GM19468 (cell line): ENCODE measurements at regions not wholly inside any gene's neighbourhood (a gene's known extent, or its start where the extent isn't known, plus 50 kb on each side); places are given as distances from the start of the nearest gene placed in this dataset.
A peak's percentile ranks its signal among the peaks of the same experiment; 100 is the strongest.

ENCODE experiments used
- ATAC-seq: cut with Tn5 transposase; IDR thresholded peaks from one replicate; pipeline ENCODE4 v1.9.1; 2021; ENCODE audit warnings: mild to moderate bottlenecking, moderate library complexity, moderate number of reproducible peaks; ENCODE audit not compliant: unreplicated experiment; ENCODE audit errors: extremely low read depth

DNA sequence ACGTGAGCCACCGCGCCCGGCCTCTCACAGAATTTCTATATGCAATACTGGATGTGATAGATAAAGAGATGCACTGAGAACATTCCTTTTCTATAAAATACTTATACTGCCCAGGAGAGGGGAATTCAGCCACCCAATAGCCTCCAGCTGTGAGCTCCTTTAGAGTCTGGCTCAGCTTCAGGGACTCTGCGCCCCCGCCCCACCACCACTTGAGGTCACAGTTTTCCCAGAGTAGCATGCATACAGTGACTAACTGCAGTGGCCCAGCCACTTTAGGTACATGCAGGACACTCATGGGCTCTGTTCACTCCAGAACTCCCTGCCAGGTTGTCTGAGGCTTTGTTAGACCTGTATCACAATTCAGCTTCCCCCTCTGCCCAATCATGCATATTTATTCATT, 144.4 kb upstream of the TET2 start:
- ATAC-seq = no peak

DNA sequence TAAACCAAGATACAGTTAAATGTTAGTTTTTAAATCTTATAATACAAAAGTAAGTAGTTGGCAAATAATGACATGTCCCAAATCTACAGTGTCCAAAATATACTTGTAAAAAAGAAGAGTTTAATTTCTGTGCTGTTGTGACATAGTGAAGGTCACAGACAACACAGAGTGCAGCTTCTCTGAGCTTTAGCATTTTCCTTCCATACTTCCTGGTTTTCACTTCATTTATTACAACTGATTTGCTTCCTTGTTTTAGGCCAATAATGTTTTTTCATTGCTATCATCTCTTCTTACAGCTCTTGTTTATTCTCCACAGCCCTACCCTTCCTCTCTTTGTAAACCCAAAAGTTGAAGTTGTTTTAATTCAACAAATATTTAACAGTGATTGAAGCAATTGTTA, 132.4 kb upstream of the TET2 start:
- ATAC-seq = no peak

DNA sequence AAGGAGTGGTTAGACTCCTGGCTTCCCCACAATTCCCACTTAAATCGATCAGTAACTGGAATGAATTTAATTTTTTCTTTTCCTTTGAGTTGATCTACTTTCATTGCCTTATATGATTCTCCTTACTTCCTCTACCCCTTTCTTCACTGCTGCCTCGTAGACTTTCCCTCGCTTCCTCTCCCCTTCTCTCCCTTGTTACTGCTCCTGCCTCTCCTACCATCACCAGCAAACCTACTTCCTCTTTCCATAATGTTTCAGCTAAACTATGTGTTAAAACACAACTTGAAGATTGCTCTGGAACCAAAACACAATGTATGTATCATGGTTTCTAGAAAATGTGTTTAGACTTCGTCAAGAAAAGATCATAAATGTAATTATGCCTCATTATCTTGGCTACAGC, 132.0 kb upstream of the TET2 start:
- no peak for ATAC-seq

- no peak for ATAC-seq
Measured at GRCh38 chr4:105015750-105016149, 130.9 kb upstream of the TET2 start.

DNA sequence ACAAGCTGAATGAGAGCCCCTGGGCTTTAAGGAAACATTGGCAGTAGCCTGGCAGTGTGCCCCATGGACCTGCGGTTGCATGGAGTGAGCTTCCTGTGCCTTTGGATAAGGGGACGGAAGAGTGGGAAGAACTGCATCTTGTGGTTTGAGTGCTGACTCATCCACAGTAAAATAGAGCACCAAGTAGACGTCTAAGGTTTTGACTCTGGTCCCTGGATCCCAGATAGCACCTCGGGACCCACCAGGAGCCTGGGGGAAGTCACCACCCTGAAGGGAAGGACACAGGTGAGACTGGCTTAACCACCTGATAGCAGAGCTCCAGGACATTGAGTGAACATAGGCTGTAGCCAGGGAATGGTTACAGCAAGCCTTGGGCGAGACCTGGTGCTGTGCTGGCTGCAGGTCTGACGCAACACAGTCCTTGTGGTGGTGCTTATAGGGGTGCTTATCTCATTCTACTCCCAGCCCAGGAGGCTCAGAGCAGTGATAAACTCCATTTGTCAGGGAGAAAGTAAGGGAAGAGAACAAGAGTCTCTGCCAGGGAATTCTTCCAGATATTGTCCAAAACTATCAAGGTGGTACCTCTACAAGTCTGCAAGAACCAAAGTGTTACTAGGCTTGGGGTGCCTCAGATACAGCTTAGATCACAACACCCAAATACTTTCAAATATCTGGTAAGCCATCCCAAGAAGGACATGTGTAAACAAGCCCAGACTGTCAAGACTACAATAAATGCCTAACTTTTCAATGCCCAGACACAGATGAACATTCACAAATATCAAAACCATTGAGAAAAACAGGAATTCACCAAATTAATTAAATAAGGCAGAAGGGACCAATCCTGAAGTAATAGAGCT, 123.6 kb upstream of the TET2 start:
- ATAC-seq = no peak

- ATAC-seq = no peak
Measured at GRCh38 chr4:105023668-105024055, 123.0 kb upstream of the TET2 start.

DNA sequence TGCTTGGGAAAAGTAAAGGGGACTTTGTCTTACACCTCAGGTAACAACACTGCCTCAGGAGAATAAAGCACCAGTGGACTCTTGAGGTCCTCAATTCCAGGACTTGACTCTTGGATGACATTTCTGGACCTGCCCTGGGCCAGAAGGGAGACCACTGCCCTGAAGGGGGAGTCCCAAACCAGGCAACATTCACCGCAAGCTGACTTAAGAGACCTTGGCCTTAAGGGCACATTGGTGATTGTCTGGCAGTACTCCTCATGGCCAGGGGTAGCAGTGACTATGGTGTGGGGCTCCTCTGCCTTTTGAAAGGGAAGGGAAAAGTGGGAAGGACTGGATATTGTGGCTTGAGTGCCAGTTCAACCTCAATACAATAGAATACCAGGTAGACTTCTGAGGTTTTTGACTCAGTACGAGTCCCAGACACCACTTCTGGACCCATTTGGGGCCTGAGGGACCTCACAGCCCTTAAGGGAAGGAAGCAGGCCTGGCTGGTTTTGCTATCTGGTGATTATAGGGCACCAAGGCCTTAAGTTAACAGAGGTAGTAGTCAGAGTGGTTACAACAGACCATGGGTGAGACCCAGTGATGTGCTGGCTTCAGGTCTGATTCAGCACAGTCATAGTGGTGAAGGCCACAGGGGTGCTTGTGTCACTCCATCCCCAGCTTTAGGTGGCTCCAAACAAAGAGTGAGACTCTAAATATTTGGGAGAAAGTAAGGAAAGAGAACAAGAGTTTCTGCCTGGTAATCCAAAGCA, 121.2 kb upstream of the TET2 start:
- no peak for ATAC-seq

DNA sequence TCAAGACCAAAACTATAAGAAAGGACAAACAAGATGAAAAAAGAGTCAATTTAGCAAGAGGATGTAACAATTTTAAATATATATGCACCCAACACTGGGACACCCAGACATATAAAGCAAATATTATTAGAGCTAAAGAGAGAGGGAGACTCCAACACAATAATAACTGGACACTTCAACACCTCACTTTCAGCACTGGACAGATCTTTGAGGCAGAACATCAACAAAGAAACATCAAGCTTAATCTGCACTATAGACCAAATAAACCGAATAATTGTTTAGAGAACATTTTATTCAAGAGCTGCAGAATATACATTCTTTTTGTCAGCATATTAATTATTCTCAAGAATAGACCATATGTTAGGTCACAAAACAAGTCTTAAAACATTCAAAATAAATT, 109.7 kb upstream of the TET2 start:
- ATAC-seq = no peak

GRCh38 chr4:105042451-105042850, 104.2 kb upstream of the TET2 start:
- no peak for ATAC-seq

DNA sequence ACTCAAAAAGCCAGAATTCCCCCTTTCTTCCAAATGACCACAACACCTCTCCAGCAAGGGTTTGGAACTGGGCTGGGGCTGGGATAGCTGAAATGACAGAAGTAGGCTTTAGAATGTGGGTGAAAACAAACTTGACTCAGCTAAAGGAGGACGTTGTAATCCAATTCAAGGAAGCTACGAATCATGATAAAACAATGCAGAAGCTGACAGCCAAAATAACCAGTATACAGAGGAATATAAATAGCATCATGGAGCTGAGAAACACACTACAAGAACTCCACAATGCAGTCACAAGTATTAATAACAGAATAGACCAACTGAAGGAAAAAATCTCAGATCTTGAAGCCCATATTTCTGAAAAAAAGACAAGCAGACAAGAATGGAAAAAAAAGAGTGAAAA, 95.8 kb upstream of the TET2 start:
- ATAC-seq = no peak

- no peak for ATAC-seq
Measured at GRCh38 chr4:105057370-105058105, 89.1 kb upstream of the TET2 start.

- ATAC-seq = no peak
Measured at GRCh38 chr4:105058177-105058812, 88.4 kb upstream of the TET2 start.

- ATAC-seq = no peak
Measured at GRCh38 chr4:105059337-105059736, 87.3 kb upstream of the TET2 start.

- ATAC-seq = peak; percentile 97
Measured at GRCh38 chr4:105060628-105061027, 86.0 kb upstream of the TET2 start.

DNA sequence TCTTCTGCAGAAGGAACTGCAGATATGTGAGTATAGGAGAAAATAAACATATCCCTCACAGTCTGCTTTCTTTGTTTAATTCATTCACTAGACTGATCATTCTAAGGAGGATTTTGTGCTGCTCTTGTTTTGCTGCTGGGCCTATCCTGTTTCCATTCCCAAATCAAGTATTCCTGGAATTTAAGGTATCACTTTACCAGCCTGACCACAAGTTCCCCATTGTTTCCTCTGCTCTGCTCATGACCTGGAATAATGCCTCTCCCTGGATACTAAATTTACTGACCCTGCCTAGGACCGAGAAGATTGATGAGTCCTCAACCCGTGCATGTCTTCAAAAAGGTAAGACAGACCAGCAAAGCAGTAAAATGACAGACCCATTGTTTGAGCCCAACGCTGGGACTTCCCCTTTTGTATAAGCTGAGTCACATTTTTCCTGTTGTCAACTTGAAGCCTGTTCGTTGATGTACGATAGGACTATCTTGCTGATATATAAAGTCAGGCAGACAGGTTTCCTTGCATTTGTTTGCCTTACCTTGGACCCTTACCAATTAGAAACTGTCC, 85.5 kb upstream of the TET2 start:
- ATAC-seq = no peak

GRCh38 chr4:105061731-105062130, 84.9 kb upstream of the TET2 start:
- no peak for ATAC-seq

- ATAC-seq = no peak
Measured at GRCh38 chr4:105066401-105066800, 80.3 kb upstream of the TET2 start.

GRCh38 chr4:105067431-105067830, 79.2 kb upstream of the TET2 start:
- no peak for ATAC-seq

DNA sequence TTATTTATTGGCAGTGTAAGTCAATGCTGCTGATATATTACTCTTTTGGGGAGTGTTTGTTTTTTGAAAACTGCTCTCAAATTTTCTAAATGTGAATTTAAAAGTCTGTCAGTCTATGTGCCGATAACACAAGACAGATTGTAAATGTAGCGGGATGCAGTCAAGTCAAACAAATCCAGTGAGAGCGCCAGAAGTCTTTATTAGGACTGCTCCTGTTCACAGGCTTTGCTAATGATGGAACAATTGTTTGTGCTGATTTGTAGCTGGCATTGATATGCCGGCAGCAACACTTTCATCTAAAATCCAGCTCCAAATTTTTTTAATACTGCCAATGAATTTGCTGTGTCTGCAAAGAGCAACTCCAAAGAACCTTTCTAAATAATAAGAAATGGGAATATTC, 78.7 kb upstream of the TET2 start:
- no peak for ATAC-seq

DNA sequence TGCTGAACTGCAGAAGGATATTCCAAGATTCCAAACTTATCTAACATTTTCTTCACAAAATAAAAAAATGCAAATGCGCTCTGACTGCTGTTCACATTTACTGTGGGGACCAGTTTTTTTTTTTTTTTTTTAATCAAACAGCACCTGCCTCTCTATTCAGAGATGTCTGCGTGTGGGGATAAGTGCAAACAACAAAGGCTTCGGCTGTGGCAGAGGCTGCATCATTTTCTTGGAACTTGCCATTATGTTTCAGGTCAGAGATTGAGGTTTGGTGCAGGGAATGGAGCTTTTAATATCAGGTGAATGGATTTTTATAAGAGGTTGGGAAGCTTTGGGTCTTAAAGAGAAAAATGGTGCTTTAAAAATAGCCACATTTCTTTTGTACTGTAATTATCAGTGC, 78.2 kb upstream of the TET2 start:
- ATAC-seq = no peak
